ENCODE measurements at regions not wholly inside any gene's neighbourhood (a gene's known extent, or its start where the extent isn't known, plus 50 kb on each side); places are given as distances from the start of the nearest gene placed in this dataset.

DNA sequence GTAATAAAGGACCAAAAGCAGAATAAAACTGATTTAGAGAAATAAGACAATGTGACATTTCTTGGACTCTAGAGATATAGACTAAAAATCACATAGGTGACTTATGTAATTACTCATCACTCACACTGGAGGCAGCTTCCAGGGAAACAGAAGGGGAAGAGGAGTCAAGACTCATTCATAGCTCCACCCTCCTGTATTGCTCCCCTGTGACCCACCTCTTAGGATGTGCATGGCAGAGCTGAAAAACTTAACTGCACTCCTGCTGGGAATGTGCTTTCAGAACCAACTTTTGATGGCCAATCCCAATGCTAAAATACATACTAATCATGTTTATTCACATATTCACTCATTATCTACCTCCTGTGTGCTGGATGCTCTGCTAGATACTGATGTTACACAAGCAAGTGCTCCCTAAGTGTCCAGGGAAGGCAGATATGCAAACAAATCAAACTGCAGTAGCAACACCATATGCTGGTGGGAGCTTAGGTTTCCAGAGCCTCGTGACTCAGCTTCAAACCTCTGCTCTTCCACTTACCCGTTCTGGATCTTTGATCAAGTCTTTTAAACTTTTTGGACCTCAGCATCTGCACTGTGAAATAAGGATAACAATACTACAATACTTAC lies 316.1 kb downstream of the GALC start (continued):
- TF ChIP-seq BHLHE40 (IDR thresholded peaks at IDR 0.05; ENCODE audit: borderline replicate concordance in 1 of 2, low read depth in 2 of 2, low read length in 1 of 2) (no peak), PML (IDR thresholded peaks at IDR 0.05; ENCODE audit: low read length) (no peak), MYB (IDR thresholded peaks at IDR 0.05; ENCODE audit: borderline replicate concordance, low read depth, low read length) (no peak), EZH2 (IDR thresholded peaks at IDR 0.05; ENCODE audit: borderline replicate concordance, control insufficient read depth, low read depth, low read length) (no peak), WRNIP1 (IDR thresholded peaks at IDR 0.05; ENCODE audit: borderline replicate concordance, low read depth, low read length) (no peak), NR2C1 (IDR thresholded peaks at IDR 0.05) (no peak)
- TF ChIP-seq, protein P1, sequence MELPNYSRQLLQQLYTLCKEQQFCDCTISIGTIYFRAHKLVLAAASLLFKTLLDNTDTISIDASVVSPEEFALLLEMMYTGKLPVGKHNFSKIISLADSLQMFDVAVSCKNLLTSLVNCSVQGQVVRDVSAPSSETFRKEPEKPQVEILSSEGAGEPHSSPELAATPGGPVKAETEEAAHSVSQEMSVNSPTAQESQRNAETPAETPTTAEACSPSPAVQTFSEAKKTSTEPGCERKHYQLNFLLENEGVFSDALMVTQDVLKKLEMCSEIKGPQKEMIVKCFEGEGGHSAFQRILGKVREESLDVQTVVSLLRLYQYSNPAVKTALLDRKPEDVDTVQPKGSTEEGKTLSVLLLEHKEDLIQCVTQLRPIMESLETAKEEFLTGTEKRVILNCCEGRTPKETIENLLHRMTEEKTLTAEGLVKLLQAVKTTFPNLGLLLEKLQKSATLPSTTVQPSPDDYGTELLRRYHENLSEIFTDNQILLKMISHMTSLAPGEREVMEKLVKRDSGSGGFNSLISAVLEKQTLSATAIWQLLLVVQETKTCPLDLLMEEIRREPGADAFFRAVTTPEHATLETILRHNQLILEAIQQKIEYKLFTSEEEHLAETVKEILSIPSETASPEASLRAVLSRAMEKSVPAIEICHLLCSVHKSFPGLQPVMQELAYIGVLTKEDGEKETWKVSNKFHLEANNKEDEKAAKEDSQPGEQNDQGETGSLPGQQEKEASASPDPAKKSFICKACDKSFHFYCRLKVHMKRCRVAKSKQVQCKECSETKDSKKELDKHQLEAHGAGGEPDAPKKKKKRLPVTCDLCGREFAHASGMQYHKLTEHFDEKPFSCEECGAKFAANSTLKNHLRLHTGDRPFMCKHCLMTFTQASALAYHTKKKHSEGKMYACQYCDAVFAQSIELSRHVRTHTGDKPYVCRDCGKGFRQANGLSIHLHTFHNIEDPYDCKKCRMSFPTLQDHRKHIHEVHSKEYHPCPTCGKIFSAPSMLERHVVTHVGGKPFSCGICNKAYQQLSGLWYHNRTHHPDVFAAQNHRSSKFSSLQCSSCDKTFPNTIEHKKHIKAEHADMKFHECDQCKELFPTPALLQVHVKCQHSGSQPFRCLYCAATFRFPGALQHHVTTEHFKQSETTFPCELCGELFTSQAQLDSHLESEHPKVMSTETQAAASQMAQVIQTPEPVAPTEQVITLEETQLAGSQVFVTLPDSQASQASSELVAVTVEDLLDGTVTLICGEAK (IDR thresholded peaks at IDR 0.05; ENCODE audit: borderline replicate concordance) = no peak
- TF ChIP-seq, protein P2, sequence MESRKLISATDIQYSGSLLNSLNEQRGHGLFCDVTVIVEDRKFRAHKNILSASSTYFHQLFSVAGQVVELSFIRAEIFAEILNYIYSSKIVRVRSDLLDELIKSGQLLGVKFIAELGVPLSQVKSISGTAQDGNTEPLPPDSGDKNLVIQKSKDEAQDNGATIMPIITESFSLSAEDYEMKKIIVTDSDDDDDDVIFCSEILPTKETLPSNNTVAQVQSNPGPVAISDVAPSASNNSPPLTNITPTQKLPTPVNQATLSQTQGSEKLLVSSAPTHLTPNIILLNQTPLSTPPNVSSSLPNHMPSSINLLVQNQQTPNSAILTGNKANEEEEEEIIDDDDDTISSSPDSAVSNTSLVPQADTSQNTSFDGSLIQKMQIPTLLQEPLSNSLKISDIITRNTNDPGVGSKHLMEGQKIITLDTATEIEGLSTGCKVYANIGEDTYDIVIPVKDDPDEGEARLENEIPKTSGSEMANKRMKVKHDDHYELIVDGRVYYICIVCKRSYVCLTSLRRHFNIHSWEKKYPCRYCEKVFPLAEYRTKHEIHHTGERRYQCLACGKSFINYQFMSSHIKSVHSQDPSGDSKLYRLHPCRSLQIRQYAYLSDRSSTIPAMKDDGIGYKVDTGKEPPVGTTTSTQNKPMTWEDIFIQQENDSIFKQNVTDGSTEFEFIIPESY (IDR thresholded peaks at IDR 0.05) = no peak
